HL-60/S4 treated with retinoic acid at 250 ng/mL for 4 days and 3 days (cell line): ENCODE measurements at regions not wholly inside any gene's neighbourhood (a gene's known extent, or its start where the extent isn't known, plus 50 kb on each side); places are given as distances from the start of the nearest gene placed in this dataset.

Experiments used
- in situ Hi-C: fragments of 300-500 bp; cut with MboI; formaldehyde crosslinking; loops from 2 replicates; pipeline ENCODE4 v1.7.0; 2022; ENCODE audit warnings: low sequenced_read_pairs

DNA sequence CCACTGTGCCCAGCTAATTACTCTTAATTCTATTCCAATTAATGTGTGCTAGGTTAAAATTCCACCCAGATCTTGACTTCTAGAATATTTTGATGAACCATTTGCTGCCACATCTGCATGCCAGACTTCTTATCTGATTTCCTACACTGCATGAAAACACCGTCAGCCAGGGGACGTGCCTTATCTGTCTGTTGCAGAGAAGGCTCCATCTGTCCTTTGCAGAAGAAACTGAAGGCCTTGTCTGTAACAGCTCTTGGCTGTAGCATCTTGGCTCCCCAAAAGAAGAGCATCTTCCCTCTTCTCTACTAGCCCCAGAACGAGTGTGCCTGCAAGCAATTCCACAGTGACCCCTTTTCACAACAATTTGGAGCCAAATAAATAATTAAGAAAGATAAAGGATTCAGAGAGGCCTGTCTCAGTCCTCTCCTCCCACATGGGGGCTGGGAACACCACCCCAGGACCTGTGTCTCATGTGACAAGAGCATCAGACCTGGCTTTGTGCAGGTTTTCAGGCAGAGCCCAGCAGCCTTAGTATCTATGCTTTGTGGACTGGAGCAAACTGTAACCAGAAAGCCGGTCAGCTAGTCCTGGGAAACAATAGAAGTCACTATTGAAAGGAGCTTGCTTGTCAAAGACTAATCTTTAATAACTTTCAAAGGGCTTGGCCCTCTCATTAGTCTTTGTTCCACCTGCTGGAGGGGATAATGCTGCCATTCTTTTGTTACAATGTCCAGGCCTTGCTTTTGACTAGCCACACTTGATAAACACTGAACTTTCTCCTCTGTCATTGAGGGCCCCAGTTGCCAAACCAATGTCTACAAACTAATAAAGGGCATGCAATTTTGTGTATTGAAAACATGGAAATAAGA is 84.0 kb upstream of the NEUROD1 start:
- in situ Hi-C loops = no loop called here

DNA sequence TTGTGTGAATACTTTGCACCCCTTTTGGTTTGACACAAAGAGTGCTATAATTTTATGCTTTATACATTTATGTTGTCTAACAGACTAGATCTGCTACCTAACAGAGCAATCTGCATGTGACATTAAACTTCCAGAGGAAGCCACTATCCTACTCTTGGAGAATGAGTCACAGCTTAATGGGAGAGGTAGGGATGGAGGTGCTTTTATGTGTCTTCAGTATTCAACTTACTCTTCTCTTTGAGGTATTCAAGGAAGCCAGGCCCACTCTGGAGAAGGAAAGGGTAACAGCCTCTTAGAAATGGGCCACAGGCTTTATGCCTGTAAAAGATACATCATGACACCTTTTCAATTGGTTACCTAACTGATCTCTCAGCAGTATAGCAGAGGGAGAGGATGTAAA is 85.8 kb upstream of the NEUROD1 start:
- in situ Hi-C loops = no loop called here

DNA sequence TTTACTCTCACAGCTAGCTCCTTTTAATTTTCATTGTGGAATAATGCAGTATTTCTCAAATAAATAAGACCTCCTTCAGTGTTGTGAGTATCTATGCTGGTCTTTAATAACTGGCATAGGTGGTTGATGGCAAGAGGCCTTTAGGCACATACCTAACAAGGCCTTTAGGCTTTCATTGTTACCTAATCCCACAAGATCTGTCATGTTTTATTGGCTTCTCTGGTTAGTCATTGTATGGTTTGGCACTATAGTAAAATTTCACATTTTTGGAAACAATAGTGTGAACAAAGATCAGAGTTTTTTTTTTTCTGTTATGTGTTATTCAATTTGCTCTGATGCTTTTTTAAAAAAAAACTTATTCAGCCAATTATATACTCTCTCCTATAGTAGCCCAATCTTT is 89.8 kb upstream of the NEUROD1 start:
- in situ Hi-C loops = no loop called here

DNA sequence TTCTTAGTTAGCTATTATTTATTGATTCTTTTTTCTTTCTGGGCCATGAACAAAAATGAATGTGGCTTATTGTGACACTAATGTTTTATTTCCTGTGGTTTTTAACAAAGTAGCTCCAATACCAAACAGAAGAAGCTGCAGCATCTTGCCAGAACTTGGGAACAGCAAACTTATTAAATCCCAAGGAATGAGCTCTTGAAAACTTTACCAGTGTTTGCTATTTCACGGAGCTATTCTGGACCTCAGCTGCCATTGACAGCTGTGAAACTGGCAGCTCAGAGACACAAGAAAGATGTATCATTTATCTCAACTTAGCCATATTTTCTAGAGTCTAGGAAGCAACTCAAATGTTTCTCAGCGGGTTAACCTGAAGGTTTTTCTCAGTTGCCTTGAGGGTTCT is 91.0 kb upstream of the NEUROD1 start:
- in situ Hi-C loops = no loop called here

DNA sequence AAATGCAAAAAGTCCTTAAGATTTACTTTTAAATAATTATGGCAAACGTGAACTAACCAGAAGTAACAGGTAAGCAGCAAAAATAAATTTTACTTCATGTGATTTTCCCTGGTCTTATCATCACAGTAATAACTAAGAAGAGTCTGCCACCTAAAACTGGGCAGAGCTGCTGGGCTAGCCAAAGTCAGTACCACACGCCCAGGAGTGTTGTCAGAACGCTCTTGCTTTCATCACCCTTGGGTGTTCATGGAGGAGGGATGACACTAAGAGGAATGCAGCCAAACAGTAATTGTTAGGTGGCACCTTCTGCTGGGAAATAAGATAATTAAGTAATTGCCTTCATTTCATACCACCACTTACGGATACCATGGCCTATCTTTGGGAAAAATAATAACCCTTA is 92.0 kb upstream of the NEUROD1 start:
- in situ Hi-C loops = no loop called here

DNA sequence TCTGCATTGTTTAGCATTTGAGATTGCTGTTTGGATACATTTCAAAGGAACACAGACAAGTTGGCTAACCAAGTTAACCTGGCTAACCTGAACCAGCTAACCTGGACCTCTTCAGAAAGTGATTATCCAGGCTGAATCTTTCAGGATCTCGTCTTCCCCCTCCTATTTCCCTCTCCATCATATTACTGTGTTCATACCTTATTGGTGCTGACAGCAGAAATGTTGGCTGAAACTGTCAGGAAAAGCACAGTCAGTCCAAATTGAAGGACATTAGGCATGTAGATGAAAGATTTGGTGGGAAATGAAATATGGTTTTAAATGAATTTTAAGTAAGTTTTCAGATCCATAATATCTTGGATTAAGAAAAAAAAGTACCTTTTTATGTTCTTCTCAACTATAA is 92.5 kb upstream of the NEUROD1 start:
- in situ Hi-C loops = no loop called here

DNA sequence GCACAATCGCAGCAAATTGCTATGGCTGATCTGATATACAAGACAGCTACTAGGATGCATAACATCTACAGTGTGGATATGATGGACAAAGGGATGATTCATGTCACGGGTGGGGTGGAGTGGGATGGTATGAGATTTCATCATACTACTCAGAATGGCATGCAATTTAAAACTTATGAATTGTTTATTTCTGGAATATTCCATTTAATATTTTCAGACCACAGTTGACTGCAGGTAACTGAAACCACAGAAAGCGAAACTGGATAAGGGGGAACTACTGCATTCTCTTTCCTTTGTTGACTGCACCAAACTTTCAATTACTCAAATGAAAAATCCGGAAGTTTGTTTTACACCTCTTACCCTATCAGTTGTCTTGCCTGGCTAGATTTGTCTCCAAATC is 94.4 kb upstream of the NEUROD1 start:
- in situ Hi-C loops = no loop called here

DNA sequence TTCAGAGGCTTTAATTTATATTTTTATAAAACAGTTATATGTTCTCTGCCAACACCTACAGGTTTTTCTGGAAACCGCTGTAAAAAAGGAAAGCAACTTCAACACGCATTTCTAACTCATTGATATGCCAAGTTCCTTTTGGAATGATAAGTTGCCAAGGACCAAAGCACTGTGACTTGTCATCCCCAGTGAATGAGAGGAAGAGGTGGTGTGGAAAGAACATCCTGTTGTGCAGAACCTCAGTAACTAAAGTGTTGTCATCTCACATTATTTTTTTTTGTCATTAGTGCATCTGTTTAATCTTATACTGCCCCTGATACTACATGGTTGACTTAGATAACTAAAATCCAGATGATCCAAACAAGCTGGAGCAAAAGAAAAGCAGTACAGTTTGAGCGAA is 96.0 kb upstream of the NEUROD1 start:
- in situ Hi-C loops = no loop called here

DNA sequence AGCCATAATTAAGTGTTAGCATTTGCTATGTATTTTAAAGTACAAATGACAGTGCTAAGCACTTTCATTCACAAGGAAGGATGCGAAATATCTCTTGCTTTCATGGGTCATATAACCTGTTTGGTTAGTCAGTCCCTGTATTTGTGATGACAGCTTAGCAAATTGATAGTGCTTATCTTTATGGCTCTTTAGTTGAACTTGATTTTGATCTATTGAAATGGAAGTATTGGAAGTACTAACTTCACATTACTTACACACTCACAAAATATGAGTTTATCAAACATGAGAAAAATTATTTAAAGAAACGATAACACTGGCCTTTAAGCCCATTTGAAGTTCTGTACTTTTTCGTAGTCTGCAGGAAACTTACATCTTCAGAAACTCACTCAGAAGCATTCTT is 97.4 kb upstream of the NEUROD1 start:
- in situ Hi-C loops = no loop called here

DNA sequence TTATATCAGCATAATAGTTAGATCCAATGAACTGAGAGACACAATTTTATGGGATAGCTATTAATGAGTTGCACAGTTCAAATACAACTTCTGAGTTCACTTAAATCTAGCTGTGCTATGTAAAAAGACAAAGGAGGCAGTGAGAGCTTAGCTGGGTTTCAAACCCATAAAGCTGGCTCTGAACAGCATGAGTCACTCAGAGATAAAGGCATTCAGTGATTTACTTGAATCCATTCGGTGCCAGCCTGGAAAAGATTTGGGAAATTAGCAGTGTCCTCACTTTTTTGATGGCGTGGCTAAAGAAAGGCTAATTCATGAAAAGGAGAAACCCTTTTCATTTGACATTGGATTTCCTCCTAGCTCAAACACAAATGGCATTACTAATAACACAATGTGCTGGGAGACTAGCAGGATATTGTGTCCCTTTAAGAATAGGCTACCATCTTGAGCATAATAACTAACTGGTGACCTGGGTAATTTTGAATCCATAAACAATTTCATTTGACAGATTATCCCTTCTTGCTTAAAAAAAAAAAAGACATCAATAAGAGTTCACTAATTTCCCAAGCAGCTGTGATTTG is 98.4 kb upstream of the NEUROD1 start:
- in situ Hi-C loops = no loop called here

DNA sequence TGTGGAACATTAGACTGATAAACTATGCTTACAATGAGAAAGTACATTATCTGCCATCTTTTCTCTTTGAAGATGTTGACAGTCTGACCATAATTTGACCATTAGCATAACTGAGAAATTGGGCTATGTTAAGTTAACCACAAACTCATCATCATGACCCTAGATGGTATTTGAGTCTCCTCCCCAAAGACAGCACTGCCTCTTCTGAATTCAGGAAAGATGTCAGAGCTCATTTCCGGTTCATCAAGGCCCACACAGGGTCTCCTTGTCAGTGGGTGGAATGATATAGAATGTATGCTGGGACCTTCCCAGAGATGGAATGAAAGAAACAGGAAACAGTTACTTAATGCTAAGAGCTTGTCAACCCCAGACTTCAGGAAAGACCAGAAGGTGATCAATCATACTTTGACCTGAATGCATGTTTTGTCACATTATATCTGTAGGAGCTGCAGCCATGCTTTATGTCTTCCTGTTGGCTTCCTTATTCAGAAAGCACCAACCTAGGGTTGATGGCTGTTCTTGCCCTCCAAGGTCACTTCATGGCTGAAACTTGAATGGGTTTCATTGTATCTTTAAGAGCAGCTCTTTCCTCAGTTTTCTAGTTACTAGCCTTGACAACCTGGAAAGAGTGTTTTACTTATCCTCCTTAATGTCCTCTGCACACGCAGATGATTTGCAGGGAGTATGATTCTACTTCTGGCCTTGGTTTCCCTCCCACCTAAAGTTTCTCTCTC is 99.1 kb upstream of the NEUROD1 start:
- in situ Hi-C loops = no loop called here

DNA sequence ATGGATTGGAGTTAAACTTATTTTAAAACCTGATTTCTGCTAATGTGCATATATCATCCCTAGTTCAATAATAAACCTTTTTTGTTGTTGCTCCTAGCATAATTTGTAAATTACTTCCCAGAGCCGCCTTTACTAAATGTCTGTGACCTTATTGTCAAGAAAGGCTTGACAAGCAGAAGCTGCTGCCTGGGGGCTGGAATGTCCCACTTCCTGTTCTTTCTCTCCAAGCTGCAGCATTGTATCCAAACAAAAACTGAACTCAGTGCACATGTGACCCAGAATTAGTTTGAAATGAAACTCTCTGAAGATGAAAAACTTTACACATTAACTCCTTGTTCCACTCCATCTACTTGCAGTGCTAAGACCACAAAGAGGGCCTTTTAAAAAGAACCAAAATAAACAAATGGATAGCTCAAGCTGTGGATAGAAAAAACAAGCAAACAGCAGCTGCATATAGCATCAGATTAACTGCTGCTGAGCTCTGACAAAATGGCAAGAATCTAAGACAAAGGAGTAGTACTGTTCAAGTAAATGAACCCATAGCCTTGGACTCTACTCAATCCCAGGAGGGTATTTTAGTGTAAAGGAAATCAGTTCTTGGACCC is 99.8 kb upstream of the NEUROD1 start:
- in situ Hi-C loops = no loop called here

DNA sequence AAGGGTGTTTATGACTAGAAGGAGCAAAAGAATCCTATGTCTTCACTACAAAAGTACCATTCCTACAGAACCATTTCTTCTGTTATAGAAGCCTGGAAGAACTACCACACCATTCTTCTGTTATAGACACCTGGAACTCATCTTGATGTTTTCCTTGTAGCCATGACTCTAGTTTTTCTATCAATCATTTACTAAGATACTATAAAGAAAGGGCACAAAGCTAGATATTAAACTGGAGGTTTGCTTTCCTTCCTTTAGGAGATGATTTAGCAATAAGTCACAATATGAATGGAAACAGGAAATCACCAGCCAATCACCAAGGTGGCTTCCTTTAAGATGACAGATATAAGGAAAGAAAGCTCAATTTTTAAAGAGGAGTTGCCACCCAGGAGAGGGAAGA is 100.3 kb upstream of the NEUROD1 start:
- in situ Hi-C loops = no loop called here

DNA sequence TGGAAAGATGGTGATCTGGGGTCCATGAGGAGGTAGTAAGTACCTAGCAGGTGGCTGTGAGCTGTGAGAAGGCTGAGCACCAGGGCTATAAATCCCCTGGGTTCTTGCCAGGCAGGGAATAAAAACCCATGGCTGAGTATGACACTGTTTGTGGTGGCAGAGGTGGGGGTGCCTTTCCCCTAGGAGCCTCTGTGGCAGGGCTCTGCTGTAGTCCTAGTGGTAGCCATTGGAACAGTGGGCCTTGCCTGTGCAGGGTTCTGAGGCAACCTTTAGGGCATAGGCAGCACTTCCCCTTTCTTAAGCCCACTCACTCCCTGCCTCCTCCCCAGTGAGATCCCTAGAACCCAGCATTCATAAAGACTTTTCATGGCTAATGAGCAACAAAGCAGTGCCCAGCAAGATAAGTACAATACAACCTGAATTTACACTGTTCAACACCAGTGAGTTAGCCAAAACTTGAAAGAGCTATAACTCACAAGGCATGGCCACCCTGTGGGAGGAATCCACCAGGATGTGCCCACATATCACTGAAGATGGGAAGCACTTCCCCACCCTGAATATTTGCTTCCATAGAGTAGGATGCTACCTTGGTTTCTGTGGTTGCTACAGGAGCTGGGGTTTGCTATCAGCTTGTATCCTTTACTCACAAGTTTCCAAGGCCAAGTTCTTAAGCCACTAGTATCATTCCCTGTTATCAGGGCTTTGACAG is 100.9 kb upstream of the NEUROD1 start:
- in situ Hi-C loops = no loop called here

DNA sequence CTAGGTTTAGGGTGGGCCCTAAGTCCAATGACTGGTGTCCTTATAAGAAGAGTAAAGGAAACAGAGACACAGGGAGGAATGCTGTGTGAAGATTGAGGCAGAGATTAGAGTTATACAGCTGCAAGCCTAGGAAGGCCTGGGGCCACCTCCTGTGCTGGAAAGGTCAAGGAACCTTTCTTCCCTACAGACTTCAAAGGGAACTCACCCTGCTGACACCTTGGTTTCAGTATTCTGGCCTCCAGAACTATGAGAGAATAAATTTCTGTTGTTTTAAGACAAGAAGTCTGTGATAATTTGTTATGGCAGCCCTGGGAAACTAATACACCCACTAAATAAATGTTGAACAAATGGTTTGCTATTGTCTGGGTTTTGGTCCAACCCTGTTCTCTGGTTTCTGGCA is 102.3 kb upstream of the NEUROD1 start:
- in situ Hi-C loops = no loop called here

DNA sequence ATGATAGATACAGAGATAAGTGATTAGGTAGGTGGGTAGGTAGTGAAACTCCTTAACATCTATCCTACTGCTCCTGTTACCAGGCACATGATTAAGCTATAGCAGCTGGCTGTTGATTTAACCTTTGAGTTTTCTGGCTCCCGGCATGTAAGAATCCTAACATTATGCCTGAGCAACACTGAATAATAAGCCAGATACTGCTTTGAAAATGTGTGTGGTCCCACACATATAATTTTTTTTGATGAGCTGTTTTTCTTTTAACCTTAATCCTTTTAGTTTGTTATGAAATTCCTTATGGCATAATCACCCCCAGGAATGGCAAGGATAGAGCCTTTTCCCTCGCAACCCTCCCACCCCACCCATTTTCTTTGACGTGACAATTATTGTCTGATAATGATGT is 104.2 kb upstream of the NEUROD1 start:
- in situ Hi-C loops = no loop called here

DNA sequence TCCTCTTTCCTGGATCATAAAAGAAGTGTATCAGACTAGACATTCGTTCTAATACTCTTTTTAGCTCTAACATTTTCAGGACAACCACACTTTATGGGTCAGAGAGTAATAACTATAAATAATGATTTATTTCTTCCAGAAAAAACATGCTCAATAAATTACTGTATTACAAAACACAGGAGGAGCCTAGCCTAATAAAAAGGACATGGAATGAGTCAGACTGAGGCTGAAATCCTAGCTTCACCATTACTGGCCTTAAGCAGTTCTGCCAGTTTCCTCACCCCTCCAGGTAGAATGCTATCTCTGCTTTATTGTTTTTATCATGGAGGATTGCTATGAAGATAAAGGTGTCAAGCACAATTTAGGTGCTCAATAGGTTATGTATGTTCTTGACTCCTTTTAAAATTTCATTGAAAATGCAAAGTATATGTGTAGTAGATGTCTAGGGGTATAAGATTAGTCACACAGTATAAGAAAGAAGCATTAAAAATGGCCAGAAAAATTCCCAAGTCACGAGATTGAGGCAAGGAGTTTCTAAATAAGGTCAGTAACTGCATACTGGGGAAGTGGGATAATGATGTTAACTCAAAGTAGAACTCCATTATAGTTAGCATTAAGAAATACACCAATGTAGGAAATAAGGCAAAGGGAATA is 105.5 kb upstream of the NEUROD1 start:
- in situ Hi-C loops = no loop called here

DNA sequence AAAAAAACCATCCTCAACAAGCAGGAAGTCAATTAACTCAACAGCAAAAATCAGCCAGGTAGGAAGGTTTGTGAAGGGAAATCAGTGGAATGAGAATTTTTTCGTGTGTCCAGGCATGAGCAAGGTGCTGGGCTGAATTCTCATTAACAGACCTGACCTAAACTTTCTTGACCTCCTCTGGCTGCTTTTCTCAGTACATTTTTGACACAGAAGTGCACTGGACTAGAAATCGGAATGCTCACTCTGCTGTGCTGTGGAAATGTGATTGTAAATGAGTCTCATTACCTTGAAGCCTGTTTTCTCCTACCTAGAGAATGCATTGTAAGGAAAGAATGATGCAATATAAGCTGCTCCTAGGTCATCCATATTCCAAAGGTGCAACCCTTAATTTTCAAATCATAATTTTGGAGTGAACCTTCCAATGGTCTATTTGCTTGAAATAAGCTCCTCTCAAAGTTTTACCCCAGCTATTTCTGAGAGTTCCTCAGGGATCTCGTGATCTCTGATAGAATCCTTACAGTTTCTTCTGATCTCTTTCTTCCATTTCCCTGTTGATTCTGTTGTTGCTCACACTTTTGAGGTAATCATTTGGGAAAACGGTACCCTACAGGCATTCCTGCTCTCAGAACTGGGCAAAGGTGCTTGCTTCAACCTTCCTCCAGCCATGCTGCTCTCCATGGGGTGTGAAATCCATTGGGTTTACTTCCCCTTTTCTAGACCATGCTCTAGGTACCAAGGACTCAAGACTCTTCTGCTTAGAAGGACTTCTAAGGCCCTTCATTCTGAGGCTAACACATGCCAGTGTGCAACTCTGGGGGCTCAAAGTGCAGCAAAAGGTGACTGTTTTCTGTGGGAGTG is 104.9 kb upstream of the ITPRID2 start:
- in situ Hi-C loops = no loop called here

DNA sequence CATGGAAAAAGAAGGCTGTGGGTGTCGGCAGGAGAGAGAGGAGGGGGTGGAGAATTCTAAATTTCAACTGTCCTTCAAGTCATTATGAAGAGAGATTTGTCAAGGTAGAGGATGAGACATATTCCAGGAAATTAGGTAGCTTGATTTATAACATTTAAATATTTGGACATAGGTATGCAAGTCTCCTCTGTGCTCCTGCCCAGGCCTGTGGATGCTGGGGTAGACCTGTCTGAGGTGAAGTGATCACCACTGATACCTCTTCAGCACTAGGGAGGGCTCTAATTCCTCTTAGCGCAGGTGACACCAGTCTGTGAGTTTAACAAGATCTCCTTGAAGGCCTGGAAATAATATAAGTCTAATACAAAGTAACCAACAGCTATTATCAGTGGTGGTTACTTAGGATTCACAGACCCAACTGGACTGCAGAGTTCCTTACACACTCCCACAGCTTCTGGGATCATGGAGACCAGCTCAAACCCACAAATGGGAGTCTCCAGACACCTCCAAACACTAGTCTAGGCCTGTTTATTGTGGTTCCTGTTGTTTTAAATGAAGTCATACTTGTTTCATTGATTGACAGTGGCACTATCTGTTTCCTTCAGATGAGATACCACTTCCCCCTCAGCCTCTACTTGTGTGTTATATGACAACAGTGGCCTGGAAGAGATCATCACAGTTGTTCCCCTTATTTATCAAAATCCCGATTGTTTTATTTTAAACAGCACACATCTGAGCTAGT is 104.1 kb upstream of the ITPRID2 start:
- in situ Hi-C loops = no loop called here
